Smooth muscle cell (in vitro differentiated cells): ENCODE measurements at regions not wholly inside any gene's neighbourhood (a gene's known extent, or its start where the extent isn't known, plus 50 kb on each side); places are given as distances from the start of the nearest gene placed in this dataset.

Source experiments
- DNase-seq: peaks from one replicate; lab custom pipeline; 2025; ENCODE audit not compliant: unreplicated experiment; lab: John Stamatoyannopoulos, UW
- H2AFZ ChIP-seq: fragments of 200-600 bp; sonication (generic); 2 replicates; pipeline ENCODE4 v1.6.0; 2016; ENCODE audit warnings: antibody characterized with exemption, low read depth, mild to moderate bottlenecking
- H3F3A ChIP-seq: fragments of 200-600 bp; sonication (generic); 2 replicates; pipeline ENCODE4 v1.6.0; 2017; ENCODE audit warnings: antibody characterized with exemption, low read depth
- H3K27ac ChIP-seq: fragments of 200-600 bp; sonication (generic); 2 replicates; pipeline ENCODE4 v1.5.1; 2016; ENCODE audit warnings: low read depth, mild to moderate bottlenecking
- H3K27me3 ChIP-seq: fragments of 200-600 bp; sonication (generic); 2 replicates; pipeline ENCODE4 v1.6.1; 2016; ENCODE audit warnings: low read depth, mild to moderate bottlenecking
- H3K36me3 ChIP-seq: fragments of 200-600 bp; sonication (generic); 2 replicates; pipeline ENCODE4 v1.5.1; 2016; ENCODE audit warnings: low read depth
- H3K4me1 ChIP-seq: fragments of 200-600 bp; sonication (generic); 2 replicates; pipeline ENCODE4 v1.5.1; 2016; ENCODE audit warnings: low read depth
- H3K4me2 ChIP-seq: fragments of 200-600 bp; sonication (generic); 2 replicates; pipeline ENCODE4 v1.6.0; 2016; ENCODE audit warnings: mild to moderate bottlenecking
- H3K4me3 ChIP-seq: fragments of 200-600 bp; sonication (generic); 2 replicates; pipeline ENCODE4 v1.5.1; 2016; ENCODE audit warnings: mild to moderate bottlenecking
- H3K79me2 ChIP-seq: fragments of 200-600 bp; sonication (generic); 2 replicates; pipeline ENCODE4 v1.6.0; 2016; ENCODE audit warnings: low read depth, mild to moderate bottlenecking
- H3K9ac ChIP-seq: fragments of 200-600 bp; sonication (generic); 2 replicates; pipeline ENCODE4 v1.6.0; 2016; ENCODE audit warnings: low read depth
- H3K9me3 ChIP-seq: fragments of 200-600 bp; sonication (generic); replicated peaks from 2 replicates; pipeline ENCODE4 v1.5.1; 2016; ENCODE audit warnings: low read depth
- H4K20me1 ChIP-seq: fragments of 200-600 bp; sonication (generic); 2 replicates; pipeline ENCODE4 v1.6.0; 2016; ENCODE audit warnings: low read depth
- CTCF ChIP-seq: fragments of 200-600 bp; sonication (generic); IDR thresholded peaks from 2 replicates; pipeline ENCODE4 v1.5.1; 2017; ENCODE audit warnings: borderline replicate concordance, mild to moderate bottlenecking, antibody characterized with exemption; ENCODE audit not compliant: insufficient read depth, poor library complexity, severe bottlenecking
- WGBS: methylation state at CpG from one replicate; pipeline ENCODE4 v1.1.7; 2016; ENCODE audit warnings: low lambda C conversion rate; 5-methylcytosine and 5-hydroxymethylcytosine counted together

- Histone ChIP-seq H3K9ac (no peak overlapping the region), H3K79me2 (no peaks in the 10 kb centered on the region), H4K20me1 (no peaks in the 10 kb centered on the region), H3K36me3 (no peaks in the 10 kb centered on the region), H3K9me3 (no peaks in the 10 kb centered on the region), H3K4me2 (no peak overlapping the region), H3K4me1 (no peaks in the 10 kb centered on the region), H3K4me3 (no peak overlapping the region), H3K27me3 (no peaks in the 10 kb centered on the region), H3F3A (no peaks in the 10 kb centered on the region), H3K27ac (no peak overlapping the region), H2AFZ (no peak overlapping the region)
- no peak for TF ChIP-seq CTCF
- 97% methylated on average over 1 of the region's 1 CpG for WGBS
- DNase-seq = no peak
Observed at GRCh38 chrX:16267431-16267830, 100.2 kb downstream of the MAGEB17 start.

GRCh38 chrX:16268206-16268605, 100.9 kb downstream of the MAGEB17 start:
- Histone ChIP-seq H3K79me2 (no peaks in the 10 kb centered on the region), H3F3A (no peaks in the 10 kb centered on the region), H3K27me3 (no peaks in the 10 kb centered on the region), H3K9me3 (no peaks in the 10 kb centered on the region), H3K4me2 (no peak overlapping the region), H3K4me3 (no peak overlapping the region), H3K27ac (no peak overlapping the region), H3K9ac (no peak overlapping the region), H3K4me1 (no peaks in the 10 kb centered on the region), H3K36me3 (no peaks in the 10 kb centered on the region), H2AFZ (no peak overlapping the region), H4K20me1 (no peaks in the 10 kb centered on the region)
- WGBS = 85% methylated on average over 2 of the region's 2 CpGs
- no peak for TF ChIP-seq CTCF
- DNase-seq = no peak

- WGBS = 78% methylated on average over 3 of the region's 3 CpGs
- TF ChIP-seq CTCF = no peak
Observed at GRCh38 chrX:16278927-16279326, 111.6 kb downstream of the MAGEB17 start.

GRCh38 chrX:16282209-16282608, 114.9 kb downstream of the MAGEB17 start:
- Histone ChIP-seq H3F3A (no peaks in the 10 kb centered on the region), H3K4me2 (no peak overlapping the region), H4K20me1 (no peaks in the 10 kb centered on the region), H3K4me3 (no peak overlapping the region), H3K9me3 (no peaks in the 10 kb centered on the region), H3K4me1 (no peaks in the 10 kb centered on the region), H3K36me3 (no peaks in the 10 kb centered on the region), H3K27ac (no peak overlapping the region), H3K9ac (no peak overlapping the region), H3K79me2 (no peaks in the 10 kb centered on the region), H3K27me3 (no peaks in the 10 kb centered on the region), H2AFZ (no peak overlapping the region)
- no peak for TF ChIP-seq CTCF
- no peak for DNase-seq
- WGBS = 100% methylated on average over 2 of the region's 2 CpGs

More at GRCh38 chrX:16278927-16279326, 111.6 kb downstream of the MAGEB17 start:
- DNase-seq = no peak
- Histone ChIP-seq H3K27ac (no peak overlapping the region), H3K27me3 (no peaks in the 10 kb centered on the region), H3K4me1 (no peaks in the 10 kb centered on the region), H3K36me3 (no peaks in the 10 kb centered on the region), H3K4me3 (no peak overlapping the region), H2AFZ (no peak overlapping the region), H3F3A (no peaks in the 10 kb centered on the region), H3K4me2 (no peak overlapping the region), H3K9me3 (no peaks in the 10 kb centered on the region), H3K79me2 (no peaks in the 10 kb centered on the region), H4K20me1 (no peaks in the 10 kb centered on the region), H3K9ac (no peak overlapping the region)
